Adipose tissue (tissue), 3 donors: ENCODE measurements at regions not wholly inside any gene's neighbourhood (a gene's known extent, or its start where the extent isn't known, plus 50 kb on each side); places are given as distances from the start of the nearest gene placed in this dataset.
"Not testable (repeated sequence)": the region's sequence is repeated elsewhere in the genome, so short reads cannot be mapped to it uniquely, and the experiment has no call there.

Experiments
- H3K27ac ChIP-seq: one replicate; pipeline ENCODE4 v1.5.1; 2013; ENCODE audit warnings: low read depth, low read length
- WGBS, 3 donors: extraction: QIAGEN DNeasy Blood & Tissue Kit; methylation state at CpG; one replicate each; pipeline ENCODE4 v1.1.7; 2013; 5-methylcytosine and 5-hydroxymethylcytosine counted together
- donor health status: healthy with polysubstance abuse.
- donor health status: Bipolar disorder and iron deficiency.
- donor health status: healthy.

- H3K27ac ChIP-seq, result not testable (repeated sequence)
- WGBS, 3 donors, result 43 to 78% (median 78%) methylated on average over 3 of the region's 3 CpGs
These were observed 55.5 kb upstream of the XPO1 start for GRCh38 chr2:61593648-61594047.

DNA sequence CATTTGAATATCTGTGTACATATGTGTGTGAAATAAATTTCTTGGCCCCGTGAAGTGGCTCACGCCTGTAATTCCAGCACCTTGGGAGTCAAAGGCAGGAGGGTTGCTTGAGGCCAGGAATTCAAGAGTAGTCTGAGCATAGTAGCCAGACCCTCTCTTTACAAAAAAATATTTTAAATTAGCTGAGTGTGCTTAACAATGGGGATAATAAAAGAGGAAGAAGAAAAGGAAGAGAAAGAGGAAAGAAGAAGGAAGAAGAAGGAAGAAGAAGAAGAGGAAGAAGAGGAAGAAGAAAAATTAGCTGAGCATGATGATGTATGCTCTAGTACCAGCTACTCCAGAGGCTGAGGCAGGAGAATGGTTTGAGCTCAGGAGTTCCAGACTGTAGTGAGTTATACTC lies 52.1 kb upstream of the XPO1 start:
- WGBS, 3 donors, result 95 to 98% (median 96%) methylated on average over 2 of the region's 2 CpGs
- H3K27ac ChIP-seq, result no peak overlapping the region

GRCh38 chr2:61588566-61588965 lies 50.4 kb upstream of the XPO1 start:
- WGBS, 3 donors, result 86 to 94% (median 88%) methylated on average over 2 of the region's 2 CpGs
- H3K27ac ChIP-seq, result no peak overlapping the region
